IMR-90 (cell line): ENCODE measurements at regions not wholly inside any gene's neighbourhood (a gene's known extent, or its start where the extent isn't known, plus 50 kb on each side); places are given as distances from the start of the nearest gene placed in this dataset.

Source experiments
- ATAC-seq: fragments of 200-7000 bp; cut with Tn5 transposase; 2 replicates; pipeline ENCODE4 v1.9.1; 2020; ENCODE audit warnings: low read depth, mild to moderate bottlenecking, moderate library complexity
- BruUV-seq: library from RNA; stranded (reverse); fragments of 400-500 nt; replicated peaks from 2 replicates; lab custom pipeline; 2021; lab: Mats Ljungman, UMichigan
- CTCF ChIA-PET: fragments of 300-600 bp; formaldehyde crosslinking; extraction: SDS; loops from one replicate; lab custom pipeline; 2021; ENCODE audit warnings: antibody characterized with exemption; lab: Yijun Ruan, JAX
- POLR2A ChIA-PET: fragments of 300-600 bp; sonication (Branson Sonifier 250); formaldehyde crosslinking; loops from one replicate; lab custom pipeline; 2022; ENCODE audit warnings: antibody characterized with exemption; ENCODE audit not compliant: unreplicated experiment; lab: Charles Lee
- DNase-seq: peaks from one replicate; pipeline ENCODE4 v3.0.0; 2013
- H2AFZ ChIP-seq: replicated peaks from 2 replicates; pipeline ENCODE3; 2013; ENCODE audit warnings: low read length, mild to moderate bottlenecking; ENCODE audit not compliant: poor library complexity
- H2AK5ac ChIP-seq: 2 replicates; pipeline ENCODE4 v1.6.1; 2013; ENCODE audit warnings: low read depth, low read length, inconsistent platforms
- H2AK9ac ChIP-seq: replicated peaks from 2 replicates; pipeline ENCODE3; 2013; ENCODE audit warnings: mild to moderate bottlenecking, low read depth, low read length, moderate library complexity; ENCODE audit not compliant: poor library complexity
- H2BK120ac ChIP-seq: 2 replicates; pipeline ENCODE4 v1.6.1; 2013; ENCODE audit warnings: low read depth, low read length, inconsistent platforms
- H2BK15ac ChIP-seq: 3 replicates; pipeline ENCODE4 v1.6.1; 2013; ENCODE audit warnings: low read depth, low read length, inconsistent platforms
- H2BK20ac ChIP-seq: 2 replicates; pipeline ENCODE4 v1.6.1; 2013; ENCODE audit warnings: low read depth, mild to moderate bottlenecking, inconsistent platforms, low read length, moderate library complexity
- H2BK5ac ChIP-seq: 2 replicates; pipeline ENCODE4 v1.6.1; 2013; ENCODE audit warnings: mild to moderate bottlenecking, low read depth, low read length, inconsistent platforms; ENCODE audit not compliant: poor library complexity, severe bottlenecking
- H3K14ac ChIP-seq: replicated peaks from 2 replicates; pipeline ENCODE4 v1.6.1; 2013; ENCODE audit warnings: low read depth, low read length, inconsistent platforms
- H3K18ac ChIP-seq: 2 replicates; pipeline ENCODE4 v1.6.1; 2013; ENCODE audit warnings: low read depth, low read length, control low read depth
- H3K23ac ChIP-seq: 2 replicates; pipeline ENCODE4 v1.6.1; 2013; ENCODE audit warnings: low read depth, low read length, inconsistent platforms
- H3K27ac ChIP-seq: 2 replicates; pipeline ENCODE4 v1.5.1; 2013; ENCODE audit warnings: mild to moderate bottlenecking, control low read depth, low read length; ENCODE audit not compliant: insufficient read depth
- H3K27me3 ChIP-seq: 2 replicates; pipeline ENCODE4 v1.6.1; 2013; ENCODE audit warnings: low read length; ENCODE audit not compliant: control insufficient read depth, insufficient read depth
- H3K36me3 ChIP-seq: 2 replicates; pipeline ENCODE4 v1.6.1; 2013; ENCODE audit warnings: low read length, mixed read lengths; ENCODE audit not compliant: control insufficient read depth, insufficient read depth
- H3K4ac ChIP-seq: 2 replicates; pipeline ENCODE4 v1.6.1; 2013; ENCODE audit warnings: low read depth, low read length, inconsistent platforms
- H3K4me1 ChIP-seq: 2 replicates; pipeline ENCODE4 v1.6.1; 2013; ENCODE audit warnings: low read length, mixed read lengths; ENCODE audit not compliant: control insufficient read depth, insufficient read depth
- H3K4me2 ChIP-seq: 2 replicates; pipeline ENCODE4 v1.6.1; 2013; ENCODE audit warnings: low read depth, mild to moderate bottlenecking, control low read depth, low read length, moderate library complexity
- H3K4me3 ChIP-seq: 2 replicates; pipeline ENCODE4 v1.5.1; 2013; ENCODE audit warnings: low read depth, mild to moderate bottlenecking, control low read depth, low read length, moderate library complexity; ENCODE audit not compliant: insufficient read depth
- H3K56ac ChIP-seq: 2 replicates; pipeline ENCODE4 v1.6.1; 2013; ENCODE audit warnings: low read length, inconsistent platforms; ENCODE audit not compliant: insufficient read depth; ENCODE audit errors: extremely low read depth
- H3K79me1 ChIP-seq, 2 experiments: 2 replicates each; pipeline ENCODE4 v1.6.1; 2013; ENCODE audit warnings: low read length in 2 of 2, inconsistent platforms in 1 of 2, low read depth in 1 of 2
- H3K9ac ChIP-seq: 2 replicates; pipeline ENCODE4 v1.6.1; 2013; ENCODE audit warnings: low read depth, low read length, control low read depth
- H3K9me1 ChIP-seq: 2 replicates; pipeline ENCODE4 v1.6.1; 2013; ENCODE audit warnings: low read length, inconsistent platforms; ENCODE audit not compliant: insufficient read depth
- H3K9me3 ChIP-seq: 2 replicates; pipeline ENCODE4 v1.6.1; 2013; ENCODE audit warnings: low read length; ENCODE audit not compliant: control insufficient read depth, insufficient read depth
- H4K20me1 ChIP-seq: 2 replicates; pipeline ENCODE4 v1.6.1; 2013; ENCODE audit warnings: low read length, inconsistent platforms; ENCODE audit not compliant: insufficient read depth
- H4K5ac ChIP-seq: 2 replicates; pipeline ENCODE4 v1.6.1; 2013; ENCODE audit warnings: mild to moderate bottlenecking, low read depth, low read length, control low read depth
- H4K8ac ChIP-seq, 2 experiments: 2 replicates each; pipeline ENCODE4 v1.6.1; 2013; ENCODE audit warnings: low read depth in 2 of 2, low read length in 2 of 2, control low read depth in 1 of 2, inconsistent platforms in 1 of 2
- H4K91ac ChIP-seq: 2 replicates; pipeline ENCODE4 v1.6.1; 2013; ENCODE audit warnings: low read depth, low read length, inconsistent platforms; ENCODE audit not compliant: insufficient read depth
- MAFK ChIP-seq: IDR thresholded peaks from 2 replicates; pipeline ENCODE4 v1.6.1; 2012; ENCODE audit warnings: low read depth, low read length, improper control_type of control experiment
- NFE2L2 ChIP-seq: fragments of 150-350 bp; IDR thresholded peaks from 2 replicates; pipeline ENCODE4 v1.6.1; 2016; ENCODE audit warnings: low read depth, mild to moderate bottlenecking, low read length
- POLR2A ChIP-seq: IDR thresholded peaks from 2 replicates; pipeline ENCODE4 v1.6.1; 2012; ENCODE audit warnings: mild to moderate bottlenecking, low read depth, low read length
- RFX5 ChIP-seq: IDR thresholded peaks from 2 replicates; pipeline ENCODE4 v1.8.0; 2012; ENCODE audit warnings: low read depth, mild to moderate bottlenecking, low read length, moderate library complexity
- WGBS, 2 experiments: methylation state at CpG; one replicate each; pipeline versions ENCODE4 v1.1.5 to v1.1.7; 2013; ENCODE audit warnings: missing lambda C conversion rate in 2 of 2; ENCODE audit not compliant: insufficient read length in 1 of 2; ENCODE audit errors: extremely low coverage in 2 of 2; 5-methylcytosine and 5-hydroxymethylcytosine counted together
- dilution Hi-C: fragments of 300-500 bp; cut with HindIII; formaldehyde crosslinking; loops from one replicate; pipeline ENCODE4 v1.14.3; 2018; ENCODE audit warnings: low sequenced_read_pairs; ENCODE audit not compliant: unreplicated experiment
- in situ Hi-C: fragments of 300-500 bp; cut with MboI; formaldehyde crosslinking; loops from 3 replicates; pipeline ENCODE4 v1.14.3; 2019; ENCODE audit warnings: low sequenced_read_pairs, inconsistent platforms, mixed read lengths
- intact Hi-C: fragments of 100-400 bp; cut with micrococcal nuclease; formaldehyde crosslinking; loops from 2 replicates; pipeline ENCODE4 v1.10.0; 2022

- peak overlapping the region; percentile 61; the same call in 1 of the 2 replicates for H4K5ac ChIP-seq
- peak overlapping the region; percentile 29; the same call in 1 of the 2 replicates for H4K91ac ChIP-seq
- no peaks in the 10 kb centered on the region for H3K36me3 ChIP-seq
- no peak overlapping the region for H2AK5ac ChIP-seq
- peak overlapping the region; percentile 63; the same call in 1 of the 2 replicates for H2BK20ac ChIP-seq
- no peak overlapping the region for H3K23ac ChIP-seq
- peaks cover 9% of the 10 kb centered on the region for H3K4me1 ChIP-seq
- in situ Hi-C loops (loop anchor here (10.0 kb wide), 2 partner anchors 362 to 582 kb away; no protein-coding TSS in a partner anchor), intact Hi-C loops (no loop called here), dilution Hi-C loops (no loop called here)
- peaks cover 3% of the 10 kb centered on the region; the same call in 1 of the 2 replicates for H3K9me1 ChIP-seq
- H3K79me1 ChIP-seq: no peaks in the 10 kb centered on the region
- H3K9me3 ChIP-seq: no peaks in the 10 kb centered on the region
- H3K18ac ChIP-seq: peak overlapping the region; percentile 98; the same call in 1 of the 2 replicates
- BruUV-seq: no TSS peak
- H2BK5ac ChIP-seq: peak overlapping the region; percentile 85
- CTCF ChIA-PET: interaction anchor here (0.6 to 2.3 kb wide), 3 partner anchors 14 to 554 kb away, joined by 4 to 7 read pairs (median 5); no protein-coding TSS in a partner anchor
- peak overlapping the region; percentile 73; the same call in 1 of the 2 replicates for H3K14ac ChIP-seq
- peak overlapping the region; percentile 0; the same call in 1 of the 2 replicates for H3K56ac ChIP-seq
- DNase-seq (peak; percentile 70), ATAC-seq (peak; percentile 82)
- H2AK9ac ChIP-seq: no peak overlapping the region
- TF ChIP-seq RFX5 (no peak), POLR2A (no peak), NFE2L2 (no peak), MAFK (peak; percentile 26; the same call in 1 of the 2 replicates)
- WGBS, 2 experiments: no CpG with 5 or more reads among the region's 1 CpG
- H3K27me3 ChIP-seq: no peaks in the 10 kb centered on the region
- no peak overlapping the region for H2AFZ ChIP-seq
- H4K20me1 ChIP-seq: no peaks in the 10 kb centered on the region
- peak overlapping the region; percentile 3 to 50; a peak in 2 of 4 replicates for H4K8ac ChIP-seq
- no peak overlapping the region for H3K27ac ChIP-seq
- peak overlapping the region; percentile 7; the same call in 1 of the 2 replicates for H3K4ac ChIP-seq
- no peak overlapping the region for H2BK15ac ChIP-seq
- POLR2A ChIA-PET: interaction anchor here (0.6 kb wide), 1 partner anchor 166 kb away, joined by 9 read pairs; no protein-coding TSS in a partner anchor
- peak overlapping the region; percentile 29; the same call in 1 of the 2 replicates for H3K4me3 ChIP-seq
- no peak overlapping the region for H3K9ac ChIP-seq
- H3K4me2 ChIP-seq: peak overlapping the region; percentile 96
- peak overlapping the region; percentile 50 for H2BK120ac ChIP-seq
Observed at GRCh38 chr1:198102454-198102827, 54.4 kb upstream of the NEK7 start.
